HK-2 (cell line): ENCODE measurements at regions not wholly inside any gene's neighbourhood (a gene's known extent, or its start where the extent isn't known, plus 50 kb on each side); places are given as distances from the start of the nearest gene placed in this dataset.

ENCODE experiments used
- DNase-seq: peaks from one replicate; pipeline ENCODE4 v3.0.0-alpha.2; 2018; ENCODE audit not compliant: unreplicated experiment

- DNase-seq = no peak
Observed at GRCh38 chr3:157626817-157627216, 123.6 kb upstream of the VEPH1 start.

DNA sequence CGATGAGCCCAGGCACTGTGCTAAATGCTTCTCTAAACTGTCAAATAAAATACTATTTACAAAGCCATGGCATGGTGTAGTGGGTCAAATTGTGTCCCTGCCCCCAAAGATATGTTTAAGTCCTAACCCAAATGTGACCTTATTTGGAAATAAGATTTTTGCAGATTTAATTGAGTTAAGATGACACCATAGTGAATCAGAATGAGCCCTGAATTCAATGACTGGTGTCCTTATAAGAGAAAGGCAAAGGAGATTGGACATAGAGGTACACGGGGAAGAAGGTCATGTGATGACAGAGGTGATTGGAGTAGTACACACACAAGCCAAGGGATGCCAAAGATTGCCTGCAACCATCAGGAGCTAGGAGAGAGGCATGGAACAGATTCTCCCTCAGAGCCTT is 121.6 kb upstream of the VEPH1 start:
- no peak for DNase-seq

GRCh38 chr3:157618886-157619285 is 115.7 kb upstream of the VEPH1 start:
- DNase-seq = no peak

DNA sequence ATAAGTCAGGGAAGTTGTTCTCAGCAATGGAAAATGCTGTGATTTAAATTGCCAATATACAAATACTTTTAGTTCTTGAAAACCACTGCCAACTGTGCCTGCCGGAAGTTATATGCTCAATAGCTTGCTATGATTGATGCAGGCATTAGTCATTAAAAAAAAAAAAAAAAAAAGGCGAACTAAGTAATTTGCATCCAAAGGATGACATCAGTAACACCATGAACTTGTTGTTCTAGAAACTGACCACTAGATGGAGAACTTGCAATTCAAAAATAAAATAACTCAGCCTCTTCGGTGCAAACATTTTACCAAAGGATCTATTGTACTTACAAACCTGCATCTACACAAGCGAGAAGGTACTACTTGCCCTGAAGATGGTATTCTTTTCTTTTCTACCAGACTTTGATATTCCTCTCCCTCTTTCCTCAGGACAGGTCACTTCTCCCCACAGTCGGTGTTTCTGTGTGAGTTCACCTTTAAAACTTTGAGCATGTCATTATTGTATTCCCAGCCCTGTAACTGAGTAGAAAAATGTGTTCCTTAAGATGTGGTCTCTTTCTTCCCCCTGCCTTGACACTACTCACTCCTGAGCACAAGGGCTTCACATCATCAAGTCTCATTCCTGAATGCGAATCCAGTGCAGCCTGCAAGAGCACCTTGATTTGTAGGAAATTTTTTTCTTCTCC is 115.0 kb upstream of the VEPH1 start:
- DNase-seq = no peak

GRCh38 chr3:157614896-157615295 is 111.7 kb upstream of the VEPH1 start:
- no peak for DNase-seq

DNA sequence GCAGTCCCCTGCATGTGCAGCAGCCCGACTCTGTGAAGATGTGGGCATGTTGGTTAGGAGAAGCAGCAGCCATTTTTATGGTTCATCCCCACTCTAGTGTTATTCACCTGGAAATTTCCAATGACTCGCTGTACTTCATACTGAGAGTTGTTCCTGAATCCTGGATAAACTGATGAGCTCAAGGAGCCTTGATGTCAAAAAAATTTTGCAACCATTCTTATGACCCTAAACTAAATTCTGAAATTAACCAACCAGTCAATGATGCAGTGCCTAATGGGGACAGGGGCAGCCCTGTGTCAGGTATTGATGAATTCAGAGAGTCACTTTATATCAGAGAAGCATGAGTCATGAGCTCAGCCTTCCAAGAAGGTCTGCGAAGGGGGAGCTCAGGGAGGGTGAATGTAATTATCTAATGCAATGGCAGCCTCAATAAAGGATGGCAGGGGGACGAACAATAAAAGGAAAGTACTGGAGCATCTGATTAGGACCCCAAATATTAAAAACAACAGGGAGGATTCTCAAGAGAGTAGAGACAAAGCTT is 108.4 kb upstream of the VEPH1 start:
- no peak for DNase-seq

GRCh38 chr3:157610876-157611535 is 107.8 kb upstream of the VEPH1 start:
- DNase-seq = no peak

- DNase-seq = no peak
Observed at GRCh38 chr3:157607826-157608405, 104.7 kb upstream of the VEPH1 start.

GRCh38 chr3:157606852-157607197 is 103.6 kb upstream of the VEPH1 start:
- DNase-seq = no peak

GRCh38 chr3:157606011-157606851 is 103.0 kb upstream of the VEPH1 start:
- DNase-seq = peak; percentile 84

DNA sequence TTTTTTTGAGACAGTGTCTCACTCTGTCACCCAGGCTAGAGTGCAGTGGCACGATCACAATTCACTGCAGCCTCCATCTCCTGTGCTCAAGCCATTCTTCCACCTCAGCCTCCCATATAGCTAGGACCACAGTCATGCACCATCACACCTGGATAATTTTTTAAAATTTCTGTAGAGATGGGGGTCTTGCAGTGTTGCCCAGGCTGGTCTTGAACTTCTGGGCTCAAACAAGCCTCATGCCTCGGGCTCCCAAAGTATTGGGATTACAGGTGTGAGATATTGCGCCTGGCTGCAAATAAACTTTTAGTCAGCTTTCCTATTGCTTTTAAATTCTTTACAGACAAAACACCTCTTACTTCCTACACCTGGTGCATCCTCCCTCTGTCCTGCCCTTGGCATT is 102.1 kb upstream of the VEPH1 start:
- DNase-seq = no peak

DNA sequence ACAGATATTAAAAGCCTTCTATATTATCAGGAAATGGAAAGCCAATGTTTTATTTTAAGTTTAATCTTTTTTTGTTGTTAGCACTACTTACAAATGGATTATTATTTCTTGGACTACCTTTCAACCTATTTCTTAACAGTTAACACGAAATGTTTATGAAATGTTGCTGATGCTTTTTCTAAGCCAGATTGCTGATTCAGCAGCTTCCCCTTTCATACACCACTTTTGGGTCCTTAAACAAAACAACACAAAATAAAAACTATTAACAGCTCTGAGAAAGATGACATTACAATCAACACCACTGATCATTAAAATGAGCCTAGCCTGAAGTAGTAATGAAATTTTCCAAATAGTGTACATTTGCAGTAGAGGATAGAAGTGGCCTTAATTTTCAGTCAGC is 99.2 kb upstream of the VEPH1 start:
- no peak for DNase-seq

GRCh38 chr3:157595259-157595658 is 92.0 kb upstream of the VEPH1 start:
- DNase-seq = no peak

GRCh38 chr3:157594413-157594812 is 91.2 kb upstream of the VEPH1 start:
- DNase-seq = no peak

- DNase-seq = no peak
Observed at GRCh38 chr3:157592769-157593168, 89.6 kb upstream of the VEPH1 start.

GRCh38 chr3:157590273-157590672 is 87.1 kb upstream of the VEPH1 start:
- DNase-seq = no peak

DNA sequence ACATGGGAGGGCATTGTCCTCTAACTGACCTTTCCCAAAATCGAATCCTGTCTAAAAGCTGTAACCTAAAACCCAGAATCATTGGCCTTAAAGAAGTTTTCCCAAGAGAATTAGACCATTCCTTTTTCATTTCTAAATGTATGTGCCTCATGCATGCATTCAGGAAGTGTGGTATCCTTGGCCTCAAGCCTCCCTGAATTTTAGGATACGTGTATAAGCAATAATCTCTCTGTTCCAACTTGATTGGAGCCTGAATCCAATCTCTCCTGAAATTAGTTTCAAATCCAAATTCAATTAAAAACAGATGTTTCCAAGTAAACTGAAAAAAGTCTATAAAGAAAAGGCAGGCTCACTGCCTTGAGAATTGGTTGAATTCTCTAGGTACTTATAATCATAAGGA is 86.0 kb upstream of the VEPH1 start:
- DNase-seq = no peak

DNA sequence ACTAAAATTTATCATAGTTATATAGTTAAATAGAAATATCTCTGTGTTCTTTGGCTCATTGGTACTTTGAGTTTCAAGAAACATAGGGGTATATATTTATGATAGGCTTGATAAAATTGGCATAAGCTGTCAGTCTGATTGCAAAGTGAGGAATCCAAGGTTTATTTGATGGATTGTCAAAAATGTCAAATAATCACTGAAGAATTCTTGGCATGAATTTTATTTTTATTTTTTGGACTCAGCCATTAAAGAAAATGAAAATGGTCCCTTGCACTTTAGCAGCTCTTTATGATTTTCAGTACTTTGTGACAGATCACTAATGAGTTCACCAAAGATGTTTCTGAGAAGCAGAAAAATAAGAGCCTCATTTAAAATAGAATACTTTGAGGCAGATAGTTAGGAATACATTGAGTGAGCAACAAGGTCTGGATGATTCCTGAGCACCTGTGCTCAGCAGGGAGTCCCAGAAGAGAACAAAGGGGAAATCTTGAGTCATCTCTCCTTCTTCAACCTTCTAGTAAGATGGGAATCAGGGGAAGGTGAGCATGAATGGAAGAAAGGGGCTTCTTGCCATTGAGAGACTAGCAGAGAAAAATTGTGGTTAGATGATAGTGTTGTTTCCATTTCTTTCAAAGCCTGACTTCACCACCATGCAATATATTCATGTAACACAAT is 85.3 kb upstream of the VEPH1 start:
- no peak for DNase-seq

- no peak for DNase-seq
Observed at GRCh38 chr3:157586293-157586692, 83.1 kb upstream of the VEPH1 start.

DNA sequence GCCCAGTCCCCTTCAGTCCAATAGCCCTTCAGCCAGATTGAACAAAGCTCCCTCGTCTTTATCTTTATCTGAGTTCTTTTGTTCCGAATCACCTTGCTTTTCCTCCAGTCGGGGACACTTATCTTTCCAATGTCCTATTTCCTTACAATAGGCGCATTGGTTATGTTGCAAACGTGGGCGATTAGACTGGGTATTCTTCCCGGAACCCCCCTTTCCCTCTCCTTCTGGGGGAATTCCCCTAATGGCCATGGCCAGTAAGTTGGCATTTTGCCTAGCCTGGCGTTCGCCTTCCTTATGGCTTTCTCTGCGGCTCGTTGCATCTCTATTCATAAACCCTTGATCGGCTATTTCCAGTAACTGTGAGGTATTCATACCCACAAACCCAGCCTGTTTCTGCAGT is 82.2 kb upstream of the VEPH1 start:
- DNase-seq = peak; percentile 8

DNA sequence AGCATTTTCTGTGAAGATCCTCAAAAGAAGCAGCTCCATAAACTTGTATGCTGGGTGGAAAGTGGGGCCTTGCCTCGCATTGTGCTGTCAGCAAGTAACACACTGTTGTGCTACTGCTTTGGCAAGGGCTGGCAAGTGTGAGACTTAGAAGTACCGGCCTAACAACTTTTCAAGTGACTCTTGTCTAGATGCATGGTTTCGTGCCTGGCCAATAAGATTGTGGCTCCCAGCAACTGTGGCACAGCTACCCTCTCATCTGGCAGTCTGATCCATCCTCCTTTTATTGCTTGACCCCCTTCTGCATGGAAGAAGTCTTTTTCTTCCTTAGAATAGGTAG is 79.4 kb upstream of the VEPH1 start:
- no peak for DNase-seq
